BE2C (cell line): ENCODE measurements at regions not wholly inside any gene's neighbourhood (a gene's known extent, or its start where the extent isn't known, plus 50 kb on each side); places are given as distances from the start of the nearest gene placed in this dataset.

Experiments used
- DNase-seq: peaks from one replicate; pipeline ENCODE4 v3.0.0-alpha.2; 2020
- H3K27me3 ChIP-seq: fragments of 250-450 bp; sonication (Bioruptor Pico); 2 replicates; pipeline ENCODE4 v1.5.1; 2020; ENCODE audit warnings: mild to moderate bottlenecking
- H3K36me3 ChIP-seq: fragments of 250-450 bp; sonication (Bioruptor Pico); 2 replicates; pipeline ENCODE4 v1.5.1; 2020; ENCODE audit warnings: mild to moderate bottlenecking
- H3K4me1 ChIP-seq: fragments of 250-450 bp; sonication (Bioruptor Pico); 2 replicates; pipeline ENCODE4 v1.5.1; 2020
- H3K4me3 ChIP-seq: 2 replicates; pipeline ENCODE4 v1.5.1; 2011; ENCODE audit warnings: low read depth, low read length
- H3K9me3 ChIP-seq: fragments of 250-450 bp; sonication (Bioruptor Pico); 2 replicates; pipeline ENCODE4 v1.5.1; 2020
- CTCF ChIP-seq: IDR thresholded peaks from 2 replicates; pipeline ENCODE4 v1.5.1; 2012; ENCODE audit warnings: mild to moderate bottlenecking, low read depth, low read length

- Histone ChIP-seq H3K27me3 (no peaks in the 10 kb centered on the region), H3K36me3 (no peaks in the 10 kb centered on the region), H3K4me3 (no peak overlapping the region), H3K4me1 (no peaks in the 10 kb centered on the region), H3K9me3 (no peaks in the 10 kb centered on the region)
- DNase-seq, result no peak
- TF ChIP-seq CTCF, result no peak
Observed at GRCh38 chrX:7220121-7220520, 72.2 kb upstream of the PUDP start.

GRCh38 chrX:7219153-7219705 lies 71.3 kb upstream of the PUDP start:
- DNase-seq, result no peak
- no peaks in the 10 kb centered on the region for H3K36me3 ChIP-seq
- TF ChIP-seq CTCF, result no peak

GRCh38 chrX:7218321-7219152 lies 70.6 kb upstream of the PUDP start:
- Histone ChIP-seq H3K4me1 (no peaks in the 10 kb centered on the region), H3K4me3 (no peak overlapping the region), H3K36me3 (no peaks in the 10 kb centered on the region), H3K9me3 (no peaks in the 10 kb centered on the region), H3K27me3 (no peaks in the 10 kb centered on the region)
- no peak for DNase-seq
- TF ChIP-seq CTCF, result no peak

More at GRCh38 chrX:7219153-7219705, 71.3 kb upstream of the PUDP start:
- Histone ChIP-seq H3K4me1 (no peaks in the 10 kb centered on the region), H3K4me3 (no peak overlapping the region), H3K27me3 (no peaks in the 10 kb centered on the region), H3K9me3 (no peaks in the 10 kb centered on the region)

- no peaks in the 10 kb centered on the region for H3K27me3 ChIP-seq
- H3K4me3 ChIP-seq, result no peak overlapping the region
- no peaks in the 10 kb centered on the region for H3K36me3 ChIP-seq
- DNase-seq, result no peak
- H3K9me3 ChIP-seq, result no peaks in the 10 kb centered on the region
- TF ChIP-seq CTCF, result no peak
- H3K4me1 ChIP-seq, result no peaks in the 10 kb centered on the region
Observed at GRCh38 chrX:7216981-7217587, 69.1 kb upstream of the PUDP start.

GRCh38 chrX:7215842-7216241 lies 67.9 kb upstream of the PUDP start:
- Histone ChIP-seq H3K27me3 (no peaks in the 10 kb centered on the region), H3K9me3 (no peaks in the 10 kb centered on the region), H3K4me1 (no peaks in the 10 kb centered on the region), H3K36me3 (no peaks in the 10 kb centered on the region), H3K4me3 (no peak overlapping the region)
- no peak for DNase-seq
- no peak for TF ChIP-seq CTCF

GRCh38 chrX:7214251-7214650 lies 66.3 kb upstream of the PUDP start:
- Histone ChIP-seq H3K36me3 (no peaks in the 10 kb centered on the region), H3K27me3 (no peaks in the 10 kb centered on the region)

More at GRCh38 chrX:7214251-7214650, 66.3 kb upstream of the PUDP start:
- TF ChIP-seq CTCF, result no peak
- DNase-seq, result no peak
- Histone ChIP-seq H3K9me3 (no peaks in the 10 kb centered on the region), H3K4me1 (no peaks in the 10 kb centered on the region), H3K4me3 (no peak overlapping the region)
